CD14-positive monocyte (primary cell): ENCODE measurements at regions not wholly inside any gene's neighbourhood (a gene's known extent, or its start where the extent isn't known, plus 50 kb on each side); places are given as distances from the start of the nearest gene placed in this dataset.

Experiments used
- DNase-seq, 3 donors: peaks; one replicate each; pipeline ENCODE4 v3.0.0-alpha.2; 2011 to 2022
- H2AFZ ChIP-seq: 2 replicates; pipeline ENCODE4 v1.6.0; 2012; ENCODE audit warnings: mild to moderate bottlenecking, low read depth, low read length, inconsistent platforms; ENCODE audit not compliant: insufficient read depth, poor library complexity, severe bottlenecking
- H3K27ac ChIP-seq, 2 donors: 1 replicate in 1 of 2; 2 replicates in 1 of 2; pipeline ENCODE4 v1.5.1; 2012 to 2013; ENCODE audit warnings: low read length in 2 of 2, control low read depth in 1 of 2, inconsistent platforms in 1 of 2, low read depth in 1 of 2, mild to moderate bottlenecking in 1 of 2
- H3K27me3 ChIP-seq, 2 donors: one replicate each; pipeline versions ENCODE4 v1.6.0 to v1.6.1; 2011 to 2013; ENCODE audit warnings: low read length in 2 of 2; ENCODE audit not compliant: control insufficient read depth in 2 of 2, insufficient read depth in 2 of 2
- H3K36me3 ChIP-seq, 2 donors: replicated peaks in 1 of 2; 1 replicate in 1 of 2; 2 replicates in 1 of 2; pipeline versions ENCODE4 v1.5.1 to v1.6.1; 2012 to 2013; ENCODE audit warnings: low read length in 2 of 2, control low read depth in 1 of 2, inconsistent platforms in 1 of 2, mild to moderate bottlenecking in 1 of 2; ENCODE audit not compliant: insufficient read depth in 2 of 2, control insufficient read depth in 1 of 2
- H3K4me1 ChIP-seq, 2 donors: 1 replicate in 1 of 2; 2 replicates in 1 of 2; pipeline versions ENCODE4 v1.5.1 to v1.6.1; 2012 to 2013; ENCODE audit warnings: low read length in 2 of 2, control low read depth in 1 of 2, inconsistent platforms in 1 of 2, mild to moderate bottlenecking in 1 of 2, moderate library complexity in 1 of 2; ENCODE audit not compliant: insufficient read depth in 2 of 2, control insufficient read depth in 1 of 2
- H3K4me2 ChIP-seq: replicated peaks from 2 replicates; pipeline ENCODE3; 2012; ENCODE audit warnings: low read length, moderate library complexity, mild to moderate bottlenecking; ENCODE audit not compliant: poor library complexity, severe bottlenecking; ENCODE audit errors: extremely low read depth
- H3K4me3 ChIP-seq, 3 experiments: fragments of 200-600 bp in 1 of 3; sonication (generic) in 1 of 3; replicated peaks in 1 of 3; 1 replicate in 2 of 3; 2 replicates in 1 of 3; pipeline ENCODE4 v1.5.1; 2011 to 2013; ENCODE audit warnings: low read length in 3 of 3, mild to moderate bottlenecking in 3 of 3, control low read depth in 2 of 3, low read depth in 2 of 3, inconsistent platforms in 1 of 3, moderate library complexity in 1 of 3
- H3K79me2 ChIP-seq: 2 replicates; pipeline ENCODE4 v1.6.0; 2012; ENCODE audit warnings: mild to moderate bottlenecking, control low read depth, inconsistent platforms, low read length, moderate library complexity; ENCODE audit not compliant: insufficient read depth
- H3K9ac ChIP-seq: 2 replicates; pipeline ENCODE4 v1.6.0; 2017; ENCODE audit warnings: low read length, mild to moderate bottlenecking; ENCODE audit not compliant: insufficient read depth, poor library complexity, severe bottlenecking
- H3K9me3 ChIP-seq, 2 donors: replicated peaks in 1 of 2; 1 replicate in 1 of 2; 2 replicates in 1 of 2; pipeline versions ENCODE4 v1.5.1 to v1.6.1; 2012 to 2013; ENCODE audit warnings: low read length in 2 of 2, control low read depth in 1 of 2; ENCODE audit not compliant: control insufficient read depth in 1 of 2, insufficient read depth in 1 of 2
- H4K20me1 ChIP-seq: 2 replicates; pipeline ENCODE4 v1.6.0; 2012; ENCODE audit warnings: mild to moderate bottlenecking, low read length, control low read depth, moderate library complexity; ENCODE audit not compliant: insufficient read depth
- H3K27ac Mint-ChIP-seq, 7 donors: one replicate each; pipeline ENCODE4 v1.8.0; 2020; ENCODE audit warnings: mild to moderate bottlenecking in 7 of 7, mixed read lengths in 7 of 7, moderate library complexity in 6 of 7, inconsistent platforms in 2 of 7
- H3K27me3 Mint-ChIP-seq, 3 donors: one replicate each; pipeline ENCODE4 v1.8.0; 2021 to 2022; ENCODE audit warnings: low read depth in 3 of 3, mild to moderate bottlenecking in 3 of 3, mixed read lengths in 3 of 3, moderate library complexity in 3 of 3, inconsistent platforms in 1 of 3
- H3K36me3 Mint-ChIP-seq, 2 donors: one replicate each; pipeline ENCODE4 v1.8.0; 2020; ENCODE audit warnings: mixed read lengths in 2 of 2, inconsistent platforms in 1 of 2, mild to moderate bottlenecking in 1 of 2
- H3K4me1 Mint-ChIP-seq: one replicate; pipeline ENCODE4 v1.8.0; 2020; ENCODE audit warnings: mild to moderate bottlenecking, mixed read lengths
- H3K4me3 Mint-ChIP-seq, 2 donors: one replicate each; pipeline ENCODE4 v1.8.0; 2020; ENCODE audit warnings: mild to moderate bottlenecking in 2 of 2, mixed read lengths in 2 of 2, moderate library complexity in 1 of 2
- H3K9me3 Mint-ChIP-seq, 7 donors: one replicate each; pipeline ENCODE4 v1.8.0; 2020 to 2022; ENCODE audit warnings: mixed read lengths in 7 of 7, mild to moderate bottlenecking in 6 of 7, moderate library complexity in 6 of 7, inconsistent platforms in 2 of 7
- WGBS: methylation state at CpG from one replicate; pipeline ENCODE4 v1.1.5; 2013; ENCODE audit warnings: missing lambda C conversion rate; ENCODE audit not compliant: insufficient coverage; 5-methylcytosine and 5-hydroxymethylcytosine counted together
- intact Hi-C, 2 donors: fragments of 100-400 bp; cut with micrococcal nuclease; formaldehyde crosslinking; loops; one replicate each; pipeline versions ENCODE4 v1.15.0 to v1.15.1; 2023
- TF ChIP-seq, protein P1 (sequence below): fragments of 200-600 bp; IDR thresholded peaks from one replicate; pipeline ENCODE4 v1.8.0; 2022; ENCODE audit warnings: antibody characterized with exemption, mild to moderate bottlenecking

DNA sequence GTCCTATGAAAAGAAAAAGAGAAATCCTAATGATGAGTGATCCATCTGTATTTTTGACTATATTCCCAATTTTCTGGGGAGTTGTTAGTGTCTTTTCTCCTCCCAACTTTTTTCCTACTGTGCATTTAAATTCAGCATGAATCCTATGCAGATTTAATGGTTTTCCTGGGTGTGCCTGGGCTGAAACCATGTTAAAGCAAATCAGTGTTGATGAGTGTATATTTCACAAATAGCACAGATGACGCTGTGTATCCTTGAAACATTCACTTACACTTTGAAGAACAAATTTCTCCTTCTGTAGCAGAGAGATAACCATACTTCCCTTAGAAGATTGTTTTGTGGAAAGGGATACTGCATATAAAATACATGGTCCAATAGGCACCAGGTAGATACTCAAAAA, 114.3 kb downstream of the TRIB2 start:
- no peak overlapping the region for H3K4me3 Mint-ChIP-seq
- H4K20me1 ChIP-seq, result no peaks in the 10 kb centered on the region
- no peaks in the 10 kb centered on the region for H3K36me3 Mint-ChIP-seq
- H3K4me3 ChIP-seq, result no peak overlapping the region
- H3K9ac ChIP-seq, result no peak overlapping the region
- DNase-seq, result no peak
- no peak overlapping the region for H3K4me2 ChIP-seq
- H3K79me2 ChIP-seq, result no peaks in the 10 kb centered on the region
- no peaks in the 10 kb centered on the region for H3K9me3 ChIP-seq
- no CpG with 5 or more reads among the region's 1 CpG for WGBS
- TF ChIP-seq, protein P1, sequence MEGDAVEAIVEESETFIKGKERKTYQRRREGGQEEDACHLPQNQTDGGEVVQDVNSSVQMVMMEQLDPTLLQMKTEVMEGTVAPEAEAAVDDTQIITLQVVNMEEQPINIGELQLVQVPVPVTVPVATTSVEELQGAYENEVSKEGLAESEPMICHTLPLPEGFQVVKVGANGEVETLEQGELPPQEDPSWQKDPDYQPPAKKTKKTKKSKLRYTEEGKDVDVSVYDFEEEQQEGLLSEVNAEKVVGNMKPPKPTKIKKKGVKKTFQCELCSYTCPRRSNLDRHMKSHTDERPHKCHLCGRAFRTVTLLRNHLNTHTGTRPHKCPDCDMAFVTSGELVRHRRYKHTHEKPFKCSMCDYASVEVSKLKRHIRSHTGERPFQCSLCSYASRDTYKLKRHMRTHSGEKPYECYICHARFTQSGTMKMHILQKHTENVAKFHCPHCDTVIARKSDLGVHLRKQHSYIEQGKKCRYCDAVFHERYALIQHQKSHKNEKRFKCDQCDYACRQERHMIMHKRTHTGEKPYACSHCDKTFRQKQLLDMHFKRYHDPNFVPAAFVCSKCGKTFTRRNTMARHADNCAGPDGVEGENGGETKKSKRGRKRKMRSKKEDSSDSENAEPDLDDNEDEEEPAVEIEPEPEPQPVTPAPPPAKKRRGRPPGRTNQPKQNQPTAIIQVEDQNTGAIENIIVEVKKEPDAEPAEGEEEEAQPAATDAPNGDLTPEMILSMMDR, result no peak
- no peaks in the 10 kb centered on the region for H3K27me3 ChIP-seq
- intact Hi-C loops, result no loop called here
- H3K4me1 Mint-ChIP-seq, result no peaks in the 10 kb centered on the region
- H3K4me1 ChIP-seq, result no peaks in the 10 kb centered on the region
- H3K27me3 Mint-ChIP-seq, result peaks cover 2 to 9% (median 4%) of the 10 kb centered on the region in 3 donors
- H3K27ac Mint-ChIP-seq, result no peak overlapping the region
- peaks cover 0 to 3% (median 0%) of the 10 kb centered on the region in 7 donors for H3K9me3 Mint-ChIP-seq
- no peaks in the 10 kb centered on the region for H3K36me3 ChIP-seq
- no peak overlapping the region for H2AFZ ChIP-seq
- H3K27ac ChIP-seq, result no peak overlapping the region

DNA sequence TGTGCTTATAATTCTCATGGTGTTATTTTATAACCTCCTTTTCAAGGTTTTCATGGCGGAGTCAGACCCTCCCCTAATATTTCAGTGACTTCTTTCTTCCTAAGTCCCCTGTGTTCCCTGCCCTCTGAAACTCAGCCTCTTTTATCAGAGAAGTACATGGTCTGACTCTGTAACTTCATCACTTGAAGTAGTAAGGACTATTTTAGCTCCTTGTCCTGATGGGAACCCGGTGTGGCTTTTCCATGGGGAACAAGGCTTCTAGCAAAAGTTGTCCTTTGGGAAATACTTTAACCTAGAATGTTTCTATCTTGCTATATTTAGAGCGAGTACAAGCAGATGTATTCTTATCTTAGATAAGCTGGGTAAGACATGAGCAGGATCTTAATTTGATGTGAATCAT, 117.5 kb downstream of the TRIB2 start:
- Mint-ChIP-seq H3K9me3 (peaks cover 0 to 3% (median 2%) of the 10 kb centered on the region in 7 donors), H3K27me3 (peaks cover 0 to 5% (median 2%) of the 10 kb centered on the region in 3 donors), H3K36me3 (no peaks in the 10 kb centered on the region), H3K4me1 (no peaks in the 10 kb centered on the region), H3K27ac (no peak overlapping the region), H3K4me3 (no peak overlapping the region)
- Histone ChIP-seq H3K4me3 (no peak overlapping the region), H3K4me1 (no peaks in the 10 kb centered on the region), H2AFZ (no peak overlapping the region), H3K4me2 (no peak overlapping the region), H4K20me1 (no peaks in the 10 kb centered on the region), H3K36me3 (no peaks in the 10 kb centered on the region), H3K27me3 (no peaks in the 10 kb centered on the region), H3K27ac (no peak overlapping the region), H3K79me2 (no peaks in the 10 kb centered on the region), H3K9me3 (no peaks in the 10 kb centered on the region), H3K9ac (no peak overlapping the region)
- TF ChIP-seq, protein P1, result no peak
- intact Hi-C loops, result no loop called here
- DNase-seq, result no peak
- WGBS, result no CpG with 5 or more reads among the region's 3 CpGs
